WTC11 (cell line): ENCODE measurements at regions not wholly inside any gene's neighbourhood (a gene's known extent, or its start where the extent isn't known, plus 50 kb on each side); places are given as distances from the start of the nearest gene placed in this dataset.

ENCODE experiments used
- ATAC-seq: fragments of 200-7000 bp; cut with Tn5 transposase; 2 replicates; pipeline ENCODE4 v1.10.0; 2021; ENCODE audit warnings: mild to moderate bottlenecking, moderate library complexity
- CTCF ChIA-PET: fragments of 300-600 bp; sonication (Branson Sonifier 250); formaldehyde crosslinking; loops from one replicate; lab custom pipeline; 2021; ENCODE audit warnings: antibody characterized with exemption; lab: Charles Lee
- POLR2A ChIA-PET: fragments of 350-600 bp; sonication (Branson Sonifier 250); formaldehyde crosslinking; loops from one replicate; lab custom pipeline; 2021; ENCODE audit warnings: antibody characterized with exemption; lab: Charles Lee
- DNase-seq: peaks from one replicate; pipeline ENCODE4 v3.0.0; 2021; ENCODE audit warnings: low spot score
- H3K27ac Mint-ChIP-seq: 2 replicates; pipeline ENCODE4 v1.8.0; 2021; ENCODE audit warnings: mixed read lengths
- H3K27me3 Mint-ChIP-seq: 2 replicates; pipeline ENCODE4 v1.8.0; 2021; ENCODE audit warnings: low read depth, mild to moderate bottlenecking, moderate library complexity, mixed read lengths
- H3K36me3 Mint-ChIP-seq: 2 replicates; pipeline ENCODE4 v1.8.0; 2021; ENCODE audit warnings: mixed read lengths
- H3K4me1 Mint-ChIP-seq: 2 replicates; pipeline ENCODE4 v1.8.0; 2022; ENCODE audit warnings: mixed read lengths
- H3K4me3 Mint-ChIP-seq: 2 replicates; pipeline ENCODE4 v1.8.0; 2021; ENCODE audit warnings: mild to moderate bottlenecking, moderate library complexity, mixed read lengths
- H3K9me3 Mint-ChIP-seq: 2 replicates; pipeline ENCODE4 v1.8.0; 2021; ENCODE audit warnings: mixed read lengths
- EMX1 ChIP-seq: fragments of 250-450 bp; sonication (Bioruptor Pico); IDR thresholded peaks from 2 replicates; pipeline ENCODE4 v1.8.0; 2021; ENCODE audit warnings: mild to moderate bottlenecking
- IRF2 ChIP-seq: sonication (generic); formaldehyde crosslinking; IDR thresholded peaks from 2 replicates; pipeline ENCODE4 v1.8.0; 2022; ENCODE audit warnings: low read depth, missing genetic modification reagents, borderline replicate concordance
- JUN ChIP-seq: sonication (generic); formaldehyde crosslinking; IDR thresholded peaks from 2 replicates; pipeline ENCODE4 v1.8.0; 2023; ENCODE audit warnings: mild to moderate bottlenecking, missing genetic modification reagents
- NFYB ChIP-seq: sonication (generic); formaldehyde crosslinking; conservative IDR thresholded peaks from 2 replicates; pipeline ENCODE4 v1.8.0; 2022; ENCODE audit warnings: low read depth, missing genetic modification reagents
- NR2C2 ChIP-seq: sonication (generic); formaldehyde crosslinking; IDR thresholded peaks from 2 replicates; pipeline ENCODE4 v1.8.0; 2022; ENCODE audit warnings: mild to moderate bottlenecking, missing genetic modification reagents
- PRRX2 ChIP-seq: fragments of 250-450 bp; sonication (Bioruptor Pico); IDR thresholded peaks from 2 replicates; pipeline ENCODE4 v1.8.0; 2021; ENCODE audit warnings: mild to moderate bottlenecking
- RORB ChIP-seq: fragments of 250-450 bp; sonication (Bioruptor Pico); IDR thresholded peaks from 2 replicates; pipeline ENCODE4 v1.9.0; 2021; ENCODE audit warnings: mild to moderate bottlenecking
- TP53 ChIP-seq: sonication (generic); formaldehyde crosslinking; IDR thresholded peaks from 2 replicates; pipeline ENCODE4 v1.8.1; 2023; ENCODE audit warnings: mild to moderate bottlenecking, missing genetic modification reagents
- ZBTB21 ChIP-seq: sonication (generic); formaldehyde crosslinking; IDR thresholded peaks from 2 replicates; pipeline ENCODE4 v1.8.1; 2023; ENCODE audit warnings: mild to moderate bottlenecking, missing genetic modification reagents, borderline replicate concordance
- ZNF232 ChIP-seq: sonication (generic); formaldehyde crosslinking; IDR thresholded peaks from 2 replicates; pipeline ENCODE4 v1.8.0; 2022; ENCODE audit warnings: mild to moderate bottlenecking, missing genetic modification reagents
- ZNF317 ChIP-seq: sonication (generic); formaldehyde crosslinking; IDR thresholded peaks from 2 replicates; pipeline ENCODE4 v1.8.1; 2023; ENCODE audit warnings: low read depth, mild to moderate bottlenecking, moderate library complexity, missing genetic modification reagents, borderline replicate concordance
- ZNF671 ChIP-seq: fragments of 250-450 bp; sonication (Bioruptor Pico); IDR thresholded peaks from 2 replicates; pipeline ENCODE4 v1.8.0; 2021; ENCODE audit warnings: mild to moderate bottlenecking
- TF ChIP-seq, protein P1 (sequence below): fragments of 250-450 bp; sonication (Bioruptor Pico); IDR thresholded peaks from 2 replicates; pipeline ENCODE4 v2.1.2; 2022; ENCODE audit warnings: mild to moderate bottlenecking, moderate library complexity
- TF ChIP-seq, protein P2 (sequence below): sonication (generic); formaldehyde crosslinking; IDR thresholded peaks from 2 replicates; pipeline ENCODE4 v1.8.1; 2022; ENCODE audit warnings: low read depth, mild to moderate bottlenecking, moderate library complexity, missing genetic modification reagents, borderline replicate concordance
- TF ChIP-seq, protein P3 (sequence below): fragments of 200-600 bp; IDR thresholded peaks from 2 replicates; pipeline ENCODE4 v1.8.0; 2022; ENCODE audit warnings: antibody characterized with exemption
- TF ChIP-seq, protein P4 (sequence below): sonication (generic); formaldehyde crosslinking; IDR thresholded peaks from 2 replicates; pipeline ENCODE4 v1.8.1; 2023; ENCODE audit warnings: mild to moderate bottlenecking, missing genetic modification reagents, moderate library complexity
- TF ChIP-seq, protein P5 (sequence below): sonication (generic); formaldehyde crosslinking; IDR thresholded peaks from 2 replicates; pipeline ENCODE4 v1.8.0; 2022; ENCODE audit warnings: mild to moderate bottlenecking, missing genetic modification reagents
- TF ChIP-seq, protein P6 (sequence below): sonication (generic); formaldehyde crosslinking; IDR thresholded peaks from 2 replicates; pipeline ENCODE4 v1.8.0; 2023; ENCODE audit warnings: missing genetic modification reagents
- TF ChIP-seq, protein P7 (sequence below): sonication (generic); formaldehyde crosslinking; IDR thresholded peaks from 2 replicates; pipeline ENCODE4 v1.8.1; 2023; ENCODE audit warnings: mild to moderate bottlenecking, missing genetic modification reagents
- TF ChIP-seq, protein P8 (sequence below): sonication (generic); formaldehyde crosslinking; IDR thresholded peaks from 2 replicates; pipeline ENCODE4 v1.8.1; 2022; ENCODE audit warnings: mild to moderate bottlenecking, moderate library complexity, missing genetic modification reagents

DNA sequence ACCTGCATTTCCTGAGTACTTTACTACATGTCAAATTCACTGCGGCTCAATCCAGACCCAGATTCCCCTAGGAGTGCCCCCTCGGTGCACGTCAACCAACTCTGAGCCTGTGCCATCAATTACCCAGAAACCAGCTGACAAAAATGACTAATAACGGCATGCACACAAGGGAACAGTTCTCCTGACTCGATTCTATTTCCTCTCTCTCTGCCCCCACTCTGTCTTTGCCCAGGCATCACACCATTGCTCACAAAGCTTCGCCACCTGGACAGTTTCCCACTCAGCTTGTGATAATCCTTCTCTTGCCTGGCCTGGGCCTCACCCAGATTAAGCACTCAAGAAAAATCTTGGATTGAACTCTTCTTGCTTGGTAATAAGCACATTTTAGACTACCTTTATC is 115.3 kb upstream of the NDUFV2 start:
- ChIA-PET POLR2A (no interaction called here), CTCF (interaction anchor here (0.9 to 3.3 kb wide), 21 partner anchors 8 to 509 kb away, joined by 3 to 28 read pairs (median 5); partner anchors contain the start of gene MTCL1)
- H3K36me3 Mint-ChIP-seq, result no peaks in the 10 kb centered on the region
- H3K4me1 Mint-ChIP-seq, result peaks cover 18% of the 10 kb centered on the region; the same call in 1 of the 2 replicates
- H3K4me3 Mint-ChIP-seq, result no peak overlapping the region
- no peak for ATAC-seq
- H3K27ac Mint-ChIP-seq, result no peak overlapping the region
- TF ChIP-seq, protein P1, sequence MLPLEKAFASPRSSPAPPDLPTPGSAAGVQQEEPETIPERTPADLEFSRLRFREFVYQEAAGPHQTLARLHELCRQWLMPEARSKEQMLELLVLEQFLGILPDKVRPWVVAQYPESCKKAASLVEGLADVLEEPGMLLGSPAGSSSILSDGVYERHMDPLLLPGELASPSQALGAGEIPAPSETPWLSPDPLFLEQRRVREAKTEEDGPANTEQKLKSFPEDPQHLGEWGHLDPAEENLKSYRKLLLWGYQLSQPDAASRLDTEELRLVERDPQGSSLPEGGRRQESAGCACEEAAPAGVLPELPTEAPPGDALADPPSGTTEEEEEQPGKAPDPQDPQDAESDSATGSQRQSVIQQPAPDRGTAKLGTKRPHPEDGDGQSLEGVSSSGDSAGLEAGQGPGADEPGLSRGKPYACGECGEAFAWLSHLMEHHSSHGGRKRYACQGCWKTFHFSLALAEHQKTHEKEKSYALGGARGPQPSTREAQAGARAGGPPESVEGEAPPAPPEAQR (CRISPR knock-in tag), result no peak
- TF ChIP-seq TP53 (CRISPR knock-in tag) (no peak), EMX1 (CRISPR knock-in tag) (no peak), ZNF317 (no peak), IRF2 (CRISPR knock-in tag) (no peak), NFYB (CRISPR knock-in tag) (no peak), NR2C2 (CRISPR knock-in tag) (no peak), PRRX2 (CRISPR knock-in tag) (no peak), ZBTB21 (CRISPR knock-in tag) (no peak)
- TF ChIP-seq, protein P2, sequence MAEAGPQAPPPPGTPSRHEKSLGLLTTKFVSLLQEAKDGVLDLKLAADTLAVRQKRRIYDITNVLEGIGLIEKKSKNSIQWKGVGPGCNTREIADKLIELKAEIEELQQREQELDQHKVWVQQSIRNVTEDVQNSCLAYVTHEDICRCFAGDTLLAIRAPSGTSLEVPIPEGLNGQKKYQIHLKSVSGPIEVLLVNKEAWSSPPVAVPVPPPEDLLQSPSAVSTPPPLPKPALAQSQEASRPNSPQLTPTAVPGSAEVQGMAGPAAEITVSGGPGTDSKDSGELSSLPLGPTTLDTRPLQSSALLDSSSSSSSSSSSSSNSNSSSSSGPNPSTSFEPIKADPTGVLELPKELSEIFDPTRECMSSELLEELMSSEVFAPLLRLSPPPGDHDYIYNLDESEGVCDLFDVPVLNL (CRISPR knock-in tag), result no peak
- no peaks in the 10 kb centered on the region for H3K9me3 Mint-ChIP-seq
- H3K27me3 Mint-ChIP-seq, result no peaks in the 10 kb centered on the region; the same call in 1 of the 2 replicates
- DNase-seq, result no peak

DNA sequence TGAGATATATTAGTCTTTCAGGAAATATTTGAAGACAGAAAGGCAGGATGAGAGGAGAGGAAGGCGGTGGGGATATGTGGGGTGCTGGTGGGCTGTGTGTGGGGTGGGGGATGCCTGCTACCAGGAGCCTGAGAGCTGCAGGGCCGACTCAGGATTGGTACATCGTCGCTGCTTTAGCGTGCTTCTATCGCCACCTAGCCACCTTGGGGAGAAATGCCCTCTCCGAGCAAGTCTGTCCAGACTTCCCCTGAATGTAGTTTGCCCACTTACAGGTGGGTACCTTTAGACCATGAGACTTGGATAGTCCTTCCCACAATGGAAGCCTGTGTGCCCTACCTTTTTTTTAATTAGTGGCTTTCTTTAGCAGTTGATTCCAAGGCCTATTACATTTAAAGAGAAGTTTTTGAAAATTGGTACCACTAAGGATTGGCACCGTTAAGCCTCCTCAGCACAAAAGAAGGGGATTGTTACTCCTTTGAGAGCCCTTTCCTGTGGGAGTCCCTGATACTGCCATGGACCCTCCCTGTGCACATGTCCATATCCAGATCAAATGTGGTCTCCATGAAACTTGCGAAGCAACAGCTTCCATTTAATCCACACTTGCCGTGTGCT is 114.1 kb upstream of the NDUFV2 start:
- TF ChIP-seq ZNF232, result no peak
- TF ChIP-seq, protein P3, sequence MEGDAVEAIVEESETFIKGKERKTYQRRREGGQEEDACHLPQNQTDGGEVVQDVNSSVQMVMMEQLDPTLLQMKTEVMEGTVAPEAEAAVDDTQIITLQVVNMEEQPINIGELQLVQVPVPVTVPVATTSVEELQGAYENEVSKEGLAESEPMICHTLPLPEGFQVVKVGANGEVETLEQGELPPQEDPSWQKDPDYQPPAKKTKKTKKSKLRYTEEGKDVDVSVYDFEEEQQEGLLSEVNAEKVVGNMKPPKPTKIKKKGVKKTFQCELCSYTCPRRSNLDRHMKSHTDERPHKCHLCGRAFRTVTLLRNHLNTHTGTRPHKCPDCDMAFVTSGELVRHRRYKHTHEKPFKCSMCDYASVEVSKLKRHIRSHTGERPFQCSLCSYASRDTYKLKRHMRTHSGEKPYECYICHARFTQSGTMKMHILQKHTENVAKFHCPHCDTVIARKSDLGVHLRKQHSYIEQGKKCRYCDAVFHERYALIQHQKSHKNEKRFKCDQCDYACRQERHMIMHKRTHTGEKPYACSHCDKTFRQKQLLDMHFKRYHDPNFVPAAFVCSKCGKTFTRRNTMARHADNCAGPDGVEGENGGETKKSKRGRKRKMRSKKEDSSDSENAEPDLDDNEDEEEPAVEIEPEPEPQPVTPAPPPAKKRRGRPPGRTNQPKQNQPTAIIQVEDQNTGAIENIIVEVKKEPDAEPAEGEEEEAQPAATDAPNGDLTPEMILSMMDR, result peak; percentile 80
- ChIA-PET CTCF (interaction anchor here (0.6 to 3.3 kb wide), 36 partner anchors 8 to 510 kb away, joined by 3 to 28 read pairs (median 4); partner anchors contain the start of gene MTCL1), POLR2A (no interaction called here)
- H3K9me3 Mint-ChIP-seq, result no peaks in the 10 kb centered on the region
- no peak overlapping the region for H3K27ac Mint-ChIP-seq
- H3K4me3 Mint-ChIP-seq, result no peak overlapping the region
- peaks cover 9% of the 10 kb centered on the region; the same call in 1 of the 2 replicates for H3K4me1 Mint-ChIP-seq
- no peaks in the 10 kb centered on the region for H3K36me3 Mint-ChIP-seq
- DNase-seq (peak; percentile 78), ATAC-seq (peak; percentile 99)
- H3K27me3 Mint-ChIP-seq, result no peaks in the 10 kb centered on the region; the same call in 1 of the 2 replicates

DNA sequence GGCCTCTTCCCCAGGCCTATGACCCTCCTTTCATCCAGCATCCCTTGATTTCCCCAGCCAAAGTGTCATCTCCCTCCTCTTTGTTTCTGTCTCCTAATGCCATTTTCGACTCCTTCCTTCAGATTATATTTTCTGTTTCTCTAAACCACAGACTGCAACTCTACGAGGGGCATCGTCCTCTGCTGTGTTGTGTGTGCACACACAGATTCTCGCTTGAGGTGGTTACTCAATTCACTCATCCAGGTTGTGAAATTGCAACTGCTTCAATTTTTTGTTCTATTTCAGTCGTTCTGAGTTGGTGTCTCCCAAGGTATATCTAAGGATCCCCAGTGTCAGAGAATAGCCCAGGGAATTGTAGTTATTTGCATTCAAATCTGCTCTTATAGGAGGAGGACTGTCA is 113.5 kb upstream of the NDUFV2 start:
- DNase-seq (no peak), ATAC-seq (no peak)
- TF ChIP-seq, protein P4, sequence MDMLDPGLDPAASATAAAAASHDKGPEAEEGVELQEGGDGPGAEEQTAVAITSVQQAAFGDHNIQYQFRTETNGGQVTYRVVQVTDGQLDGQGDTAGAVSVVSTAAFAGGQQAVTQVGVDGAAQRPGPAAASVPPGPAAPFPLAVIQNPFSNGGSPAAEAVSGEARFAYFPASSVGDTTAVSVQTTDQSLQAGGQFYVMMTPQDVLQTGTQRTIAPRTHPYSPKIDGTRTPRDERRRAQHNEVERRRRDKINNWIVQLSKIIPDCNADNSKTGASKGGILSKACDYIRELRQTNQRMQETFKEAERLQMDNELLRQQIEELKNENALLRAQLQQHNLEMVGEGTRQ (CRISPR knock-in tag), result no peak
- TF ChIP-seq RORB (CRISPR knock-in tag), result no peak
- TF ChIP-seq ZNF317, result no peak
- TF ChIP-seq, protein P5, sequence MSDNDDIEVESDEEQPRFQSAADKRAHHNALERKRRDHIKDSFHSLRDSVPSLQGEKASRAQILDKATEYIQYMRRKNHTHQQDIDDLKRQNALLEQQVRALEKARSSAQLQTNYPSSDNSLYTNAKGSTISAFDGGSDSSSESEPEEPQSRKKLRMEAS (CRISPR knock-in tag), result no peak
- TF ChIP-seq, protein P6, sequence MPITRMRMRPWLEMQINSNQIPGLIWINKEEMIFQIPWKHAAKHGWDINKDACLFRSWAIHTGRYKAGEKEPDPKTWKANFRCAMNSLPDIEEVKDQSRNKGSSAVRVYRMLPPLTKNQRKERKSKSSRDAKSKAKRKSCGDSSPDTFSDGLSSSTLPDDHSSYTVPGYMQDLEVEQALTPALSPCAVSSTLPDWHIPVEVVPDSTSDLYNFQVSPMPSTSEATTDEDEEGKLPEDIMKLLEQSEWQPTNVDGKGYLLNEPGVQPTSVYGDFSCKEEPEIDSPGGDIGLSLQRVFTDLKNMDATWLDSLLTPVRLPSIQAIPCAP (CRISPR knock-in tag), result no peak
- TF ChIP-seq, protein P7, sequence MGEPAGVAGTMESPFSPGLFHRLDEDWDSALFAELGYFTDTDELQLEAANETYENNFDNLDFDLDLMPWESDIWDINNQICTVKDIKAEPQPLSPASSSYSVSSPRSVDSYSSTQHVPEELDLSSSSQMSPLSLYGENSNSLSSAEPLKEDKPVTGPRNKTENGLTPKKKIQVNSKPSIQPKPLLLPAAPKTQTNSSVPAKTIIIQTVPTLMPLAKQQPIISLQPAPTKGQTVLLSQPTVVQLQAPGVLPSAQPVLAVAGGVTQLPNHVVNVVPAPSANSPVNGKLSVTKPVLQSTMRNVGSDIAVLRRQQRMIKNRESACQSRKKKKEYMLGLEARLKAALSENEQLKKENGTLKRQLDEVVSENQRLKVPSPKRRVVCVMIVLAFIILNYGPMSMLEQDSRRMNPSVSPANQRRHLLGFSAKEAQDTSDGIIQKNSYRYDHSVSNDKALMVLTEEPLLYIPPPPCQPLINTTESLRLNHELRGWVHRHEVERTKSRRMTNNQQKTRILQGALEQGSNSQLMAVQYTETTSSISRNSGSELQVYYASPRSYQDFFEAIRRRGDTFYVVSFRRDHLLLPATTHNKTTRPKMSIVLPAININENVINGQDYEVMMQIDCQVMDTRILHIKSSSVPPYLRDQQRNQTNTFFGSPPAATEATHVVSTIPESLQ (CRISPR knock-in tag), result no peak
- TF ChIP-seq ZNF671 (CRISPR knock-in tag), result no peak
- TF ChIP-seq JUN (CRISPR knock-in tag), result no peak
- TF ChIP-seq, protein P8, sequence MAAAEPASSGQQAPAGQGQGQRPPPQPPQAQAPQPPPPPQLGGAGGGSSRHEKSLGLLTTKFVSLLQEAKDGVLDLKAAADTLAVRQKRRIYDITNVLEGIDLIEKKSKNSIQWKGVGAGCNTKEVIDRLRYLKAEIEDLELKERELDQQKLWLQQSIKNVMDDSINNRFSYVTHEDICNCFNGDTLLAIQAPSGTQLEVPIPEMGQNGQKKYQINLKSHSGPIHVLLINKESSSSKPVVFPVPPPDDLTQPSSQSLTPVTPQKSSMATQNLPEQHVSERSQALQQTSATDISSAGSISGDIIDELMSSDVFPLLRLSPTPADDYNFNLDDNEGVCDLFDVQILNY (CRISPR knock-in tag), result no peak
- Mint-ChIP-seq H3K36me3 (no peaks in the 10 kb centered on the region), H3K4me1 (peaks cover 8% of the 10 kb centered on the region; the same call in 1 of the 2 replicates), H3K4me3 (no peak overlapping the region), H3K27me3 (no peaks in the 10 kb centered on the region; the same call in 1 of the 2 replicates), H3K9me3 (no peaks in the 10 kb centered on the region), H3K27ac (no peak overlapping the region)
- ChIA-PET CTCF (interaction anchor here (1.4 to 2.0 kb wide), 2 partner anchors 126 to 335 kb away, joined by 5 to 23 read pairs; no protein-coding TSS in a partner anchor), POLR2A (no interaction called here)
